ENCODE measurements at regions not wholly inside any gene's neighbourhood (a gene's known extent, or its start where the extent isn't known, plus 50 kb on each side); places are given as distances from the start of the nearest gene placed in this dataset.

DNA sequence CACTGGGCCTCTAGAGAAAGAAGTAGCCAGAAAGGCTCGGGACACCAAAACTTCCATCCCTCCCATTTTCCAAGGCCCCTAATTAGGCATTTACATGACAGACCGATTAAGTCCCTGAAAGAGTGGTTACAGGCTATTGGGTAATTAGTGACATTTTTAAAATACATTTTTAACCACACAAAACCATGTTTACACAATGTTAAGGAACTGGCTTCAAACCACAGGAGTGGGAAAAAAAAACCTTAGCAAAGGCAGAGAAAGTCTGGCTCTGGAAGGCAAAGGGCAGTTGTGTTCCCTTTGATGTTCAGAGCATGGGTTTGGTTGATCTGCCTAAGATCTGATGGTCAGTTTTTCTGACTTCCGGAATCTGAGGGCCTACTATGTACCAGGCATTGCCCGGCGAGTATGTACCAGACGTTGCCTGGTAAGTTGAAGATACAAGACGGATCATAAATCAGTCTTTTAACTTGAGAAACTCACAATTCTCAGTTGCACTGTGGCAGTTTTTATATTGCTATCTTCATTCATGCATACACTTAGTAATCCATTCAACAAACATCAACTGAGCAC is 576.5 kb downstream of the MED13L start:
- DNase-seq (ENCODE audit: low spot score) = no peak

DNA sequence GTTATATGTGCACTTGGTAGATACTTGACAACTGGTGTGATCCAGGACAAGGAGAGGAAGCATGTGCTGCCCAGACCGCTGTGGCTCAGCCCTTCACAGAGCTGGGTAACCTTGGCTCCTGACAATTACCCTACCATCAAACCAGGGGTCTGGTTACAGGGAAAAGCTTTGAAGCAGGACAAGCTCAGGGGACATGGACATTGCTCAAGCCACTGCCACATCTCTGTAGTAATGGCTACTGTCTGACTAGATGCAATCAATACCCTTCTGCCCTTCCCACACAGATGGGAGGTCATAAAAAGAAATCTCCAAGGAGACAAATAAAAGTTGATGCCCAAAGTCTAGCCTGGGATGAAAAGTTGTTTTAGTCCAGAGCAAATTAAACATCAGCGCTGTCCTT is 577.4 kb downstream of the MED13L start:
- DNase-seq (ENCODE audit: low spot score) = no peak

DNA sequence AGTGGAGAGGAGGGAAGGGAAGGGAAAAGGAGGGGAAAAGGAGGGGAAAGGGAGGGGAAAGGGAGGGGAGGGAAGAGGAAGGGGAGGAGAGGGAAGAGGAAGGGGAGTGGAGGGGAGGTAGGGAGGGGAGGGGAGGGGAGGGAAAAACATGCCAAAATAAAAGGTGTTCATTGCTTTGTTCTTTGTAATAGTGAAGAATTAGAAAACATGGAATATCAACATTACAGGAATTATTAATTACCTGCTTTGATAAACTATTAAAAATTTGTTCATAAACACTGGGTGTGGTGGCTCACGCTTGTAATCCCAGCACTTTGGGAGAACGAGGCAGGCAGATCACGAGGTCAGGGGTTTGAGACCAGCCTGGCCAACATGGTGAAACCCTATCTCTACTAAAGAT is 579.2 kb downstream of the MED13L start:
- DNase-seq (ENCODE audit: low spot score) = no peak

DNA sequence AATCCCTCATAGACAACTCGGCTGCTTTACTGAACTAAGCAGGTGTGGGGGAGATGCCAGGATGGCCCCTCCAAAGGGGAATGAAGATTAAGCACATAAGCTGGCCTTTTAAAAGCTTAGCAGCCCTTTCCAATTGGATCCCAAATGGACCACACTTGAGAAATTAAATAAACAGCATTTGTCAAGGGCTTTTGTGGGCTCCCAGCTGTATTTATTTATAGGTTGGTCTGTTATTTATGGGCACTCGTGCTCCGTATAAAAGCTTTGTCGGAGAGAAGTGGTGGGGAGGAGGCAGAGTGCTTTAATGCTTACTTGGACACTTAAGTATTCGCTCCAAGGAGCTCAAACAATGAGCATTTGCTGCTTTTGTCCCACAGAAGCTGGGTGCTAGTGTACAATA is 580.2 kb downstream of the MED13L start:
- no peak for DNase-seq (ENCODE audit: low spot score)

DNA sequence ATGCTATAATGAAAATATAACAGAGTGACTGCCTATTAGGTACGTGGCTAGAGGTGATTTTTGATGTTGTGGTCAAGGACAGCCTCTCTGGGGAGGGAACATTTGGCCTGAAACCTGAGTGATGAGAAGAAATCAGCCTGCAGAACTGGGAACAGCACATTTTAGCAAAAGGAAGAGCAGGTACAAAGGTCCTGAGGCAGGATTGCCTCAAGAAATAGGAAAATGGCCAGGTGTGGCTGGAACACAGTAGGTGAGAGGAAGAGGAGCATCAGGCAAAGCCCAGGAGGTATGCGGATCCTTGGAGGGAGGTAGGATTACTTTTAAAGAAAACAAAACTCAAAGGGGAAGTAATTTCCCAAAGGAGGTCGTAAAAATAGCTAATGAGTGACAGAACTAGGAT is 582.9 kb downstream of the MED13L start:
- DNase-seq (ENCODE audit: low spot score) = no peak

DNA sequence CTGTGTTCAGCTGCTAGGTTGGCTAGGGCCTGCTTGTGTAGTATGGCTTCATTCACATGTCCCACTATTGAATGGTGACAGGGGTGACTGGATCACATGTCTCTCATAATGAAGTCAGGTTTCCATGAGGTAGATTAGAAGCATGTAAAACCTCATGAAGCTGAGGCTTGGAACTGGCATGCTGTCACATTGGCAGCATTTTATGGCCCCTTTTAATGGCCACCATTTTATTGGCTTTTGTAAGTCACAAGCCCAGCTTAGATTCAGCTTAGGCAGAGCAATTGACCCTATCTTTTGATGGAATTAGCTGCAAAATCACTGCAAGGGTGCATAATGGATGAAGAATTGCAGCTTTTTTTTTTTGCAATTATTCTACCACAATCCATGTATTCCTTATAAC is 583.5 kb downstream of the MED13L start:
- no peak for DNase-seq (ENCODE audit: low spot score)

DNA sequence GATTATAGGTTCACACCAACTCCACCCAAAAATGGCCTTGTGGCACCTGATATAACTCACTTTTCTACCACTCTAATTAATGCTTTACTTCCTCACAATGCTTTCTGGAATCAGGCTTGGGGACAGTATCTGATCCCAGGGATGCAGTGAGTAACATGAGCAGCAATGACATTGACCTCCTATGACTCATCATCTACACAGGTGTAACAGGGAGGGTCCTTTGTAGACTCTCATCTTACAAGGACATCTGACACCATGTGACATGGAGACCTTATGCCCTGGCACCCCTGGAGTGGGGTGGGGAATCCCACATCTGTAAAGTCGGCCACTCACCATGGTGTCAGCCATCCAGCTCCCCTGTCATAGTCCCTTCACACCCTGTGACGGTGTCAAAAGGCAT is 586.4 kb downstream of the MED13L start:
- no peak for DNase-seq (ENCODE audit: low spot score)

DNA sequence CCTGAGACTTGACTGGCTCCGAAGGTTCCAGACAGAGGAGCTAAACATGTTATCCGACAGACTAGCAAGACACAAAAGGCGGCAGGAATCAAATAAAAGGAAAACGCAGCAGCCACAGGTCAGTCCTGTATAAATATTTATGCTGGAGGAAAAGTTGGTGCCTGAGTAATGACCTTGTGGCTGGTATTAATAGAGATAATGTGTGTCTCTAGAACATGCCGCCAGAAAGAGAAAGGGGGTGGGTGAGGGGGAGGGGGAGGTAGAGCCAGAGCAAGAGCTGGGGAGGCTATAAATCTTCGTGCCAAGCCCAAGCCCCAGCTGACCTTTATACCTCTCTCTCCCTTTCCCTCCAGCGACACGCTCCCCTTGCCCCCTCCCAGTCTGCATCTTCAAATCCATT is 590.4 kb downstream of the MED13L start:
- DNase-seq (ENCODE audit: low spot score) = no peak

DNA sequence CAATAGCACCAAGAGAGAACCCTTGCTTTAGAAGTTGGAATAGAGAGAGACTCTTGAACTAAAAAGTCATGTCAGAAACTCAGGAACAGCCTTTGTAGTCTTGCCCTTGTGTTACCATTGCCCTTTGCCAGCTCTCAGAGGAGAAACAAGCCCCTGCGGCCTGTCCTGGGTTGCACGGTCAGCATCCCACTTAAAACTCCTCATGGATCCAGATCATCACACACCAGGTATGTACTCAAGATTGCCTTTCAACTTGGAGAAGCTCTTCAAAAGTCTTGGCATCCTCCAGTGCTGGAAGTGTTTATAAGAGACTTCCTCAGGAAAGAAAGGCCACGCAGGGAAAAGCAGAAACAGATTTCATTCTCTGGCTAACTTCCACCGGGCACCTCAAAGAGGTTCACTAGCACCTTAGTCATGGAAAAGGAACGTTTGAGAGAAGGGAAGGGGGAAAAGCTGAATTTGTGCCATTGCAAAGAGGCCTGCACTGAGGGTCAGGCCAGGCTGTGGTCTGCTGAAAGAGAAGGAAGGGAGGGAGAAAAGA is 594.2 kb downstream of the MED13L start:
- DNase-seq (ENCODE audit: low spot score) = no peak

DNA sequence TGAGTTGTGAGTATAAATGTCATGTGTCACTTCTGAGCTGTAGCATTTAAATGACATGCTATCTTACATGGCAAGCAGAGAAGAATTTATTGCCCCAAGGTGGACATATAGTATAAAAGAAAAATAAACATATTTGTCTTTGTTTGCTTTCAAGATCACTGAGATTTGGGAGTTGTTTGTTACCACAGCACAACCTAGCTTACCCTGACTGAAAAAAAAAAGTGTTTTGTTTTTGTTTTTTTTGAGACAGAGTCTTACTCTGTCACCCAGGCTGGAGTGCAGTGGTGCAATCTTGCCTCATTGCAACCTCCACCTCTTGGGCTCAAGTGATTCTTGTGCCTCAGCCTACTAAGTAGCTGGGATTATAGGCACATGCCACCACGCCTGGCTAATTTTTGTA is 596.5 kb downstream of the MED13L start:
- DNase-seq (ENCODE audit: low spot score) = no peak

DNA sequence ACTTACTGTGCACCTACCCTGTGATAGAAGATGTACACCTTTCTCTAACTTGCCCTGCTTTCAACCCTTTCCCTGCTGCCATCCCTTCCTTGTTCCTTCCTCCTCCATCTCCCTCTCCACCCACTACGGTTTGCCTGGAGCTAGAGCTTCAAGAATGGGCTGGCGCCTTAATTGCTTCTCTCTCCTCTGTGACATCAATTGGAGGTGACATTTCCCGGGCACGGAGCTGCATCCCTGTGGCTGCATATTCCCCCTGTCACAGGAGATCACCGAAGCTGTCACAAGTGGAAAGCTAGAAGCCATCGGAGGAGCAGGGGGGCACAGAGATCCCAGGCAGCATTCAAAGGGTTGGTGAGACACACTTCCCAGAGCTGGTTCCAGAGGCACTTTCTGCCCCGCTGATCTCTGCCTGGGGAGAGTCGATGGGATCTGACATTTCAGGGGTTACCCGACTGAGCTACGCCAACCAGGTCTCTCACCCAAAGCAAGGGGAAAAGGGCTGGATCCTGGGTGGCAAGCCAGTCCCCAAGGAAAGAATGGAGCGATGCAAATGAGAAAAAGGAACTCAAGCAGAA is 604.9 kb downstream of the MED13L start:
- no peak for DNase-seq (ENCODE audit: low spot score)

DNA sequence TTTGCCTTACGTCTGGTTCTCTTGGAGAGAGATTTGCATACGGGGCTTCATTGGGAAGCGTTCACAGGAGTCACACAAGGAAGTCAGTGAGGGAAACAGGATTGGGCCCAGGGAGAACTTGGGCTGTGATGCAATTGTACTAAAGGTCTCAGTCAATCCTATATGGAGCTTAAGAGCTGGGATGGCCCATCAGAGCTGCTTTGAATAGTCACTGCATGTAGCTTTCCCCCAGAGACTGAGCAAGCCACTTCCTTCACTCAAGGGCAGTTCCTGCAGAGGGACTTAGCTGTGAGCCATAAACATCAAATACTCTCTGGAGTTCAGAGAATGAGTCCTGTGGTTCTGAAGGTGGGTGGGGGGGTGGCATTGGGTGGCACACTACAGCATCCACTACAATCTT is 605.4 kb downstream of the MED13L start:
- no peak for DNase-seq (ENCODE audit: low spot score)

DNA sequence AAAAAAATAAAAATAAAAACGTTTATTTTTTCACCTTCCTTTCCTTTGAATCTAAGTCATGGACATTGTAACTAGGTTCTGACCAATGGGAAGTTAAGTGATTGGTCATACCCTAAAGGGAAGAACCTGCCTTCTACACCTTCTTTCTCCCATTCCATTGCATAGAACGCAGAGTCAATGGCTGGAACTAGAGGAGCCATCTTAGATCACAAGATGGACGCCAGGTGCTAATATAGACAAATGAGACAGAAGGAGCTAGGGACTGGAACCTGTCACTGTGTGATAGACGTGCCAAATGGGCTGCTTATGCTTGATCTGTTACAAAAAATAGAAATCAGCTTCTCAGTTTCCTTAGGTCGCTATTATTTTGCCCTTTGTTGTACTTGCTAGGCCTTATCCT is 606.6 kb downstream of the MED13L start:
- DNase-seq (ENCODE audit: low spot score) = no peak

DNA sequence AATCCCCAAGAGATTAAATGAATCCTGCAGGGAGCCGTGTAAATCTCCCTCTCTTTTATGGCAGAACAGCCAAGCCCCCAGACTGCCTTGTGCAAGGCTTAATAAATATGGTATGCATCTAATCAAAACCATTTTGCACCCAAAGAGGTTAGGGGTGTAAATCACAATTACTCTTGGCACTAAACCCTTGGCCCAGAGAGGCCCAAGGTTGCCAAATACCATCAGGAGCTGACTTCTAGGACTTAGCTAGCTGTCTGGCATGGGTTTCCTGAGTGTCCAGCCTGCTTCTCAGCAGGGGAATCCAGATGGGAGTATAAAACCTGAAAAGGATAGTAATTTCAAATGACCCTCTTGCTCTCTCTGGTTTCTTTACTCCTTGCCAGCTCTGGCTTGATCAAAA is 610.4 kb downstream of the MED13L start:
- no peak for DNase-seq (ENCODE audit: low spot score)

DNA sequence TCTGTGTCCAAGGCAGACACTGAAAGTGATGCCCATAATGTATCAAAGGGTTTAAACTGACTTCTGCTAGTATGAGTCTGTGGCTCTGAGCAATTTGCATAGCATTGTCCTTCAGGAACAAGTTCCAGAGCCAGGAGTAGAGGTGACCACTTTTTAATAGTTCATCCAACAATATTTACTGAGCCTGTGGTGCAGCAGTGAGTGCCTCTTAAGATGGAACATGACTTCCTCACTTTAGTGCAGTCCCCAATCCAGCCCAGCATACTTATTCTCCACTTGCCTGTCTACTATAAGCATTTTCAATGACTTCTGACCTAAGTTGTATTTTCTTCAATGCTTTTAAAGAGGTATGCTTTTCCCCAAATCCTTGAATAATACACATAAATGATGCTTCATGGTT is 611.3 kb downstream of the MED13L start:
- no peak for DNase-seq (ENCODE audit: low spot score)

DNA sequence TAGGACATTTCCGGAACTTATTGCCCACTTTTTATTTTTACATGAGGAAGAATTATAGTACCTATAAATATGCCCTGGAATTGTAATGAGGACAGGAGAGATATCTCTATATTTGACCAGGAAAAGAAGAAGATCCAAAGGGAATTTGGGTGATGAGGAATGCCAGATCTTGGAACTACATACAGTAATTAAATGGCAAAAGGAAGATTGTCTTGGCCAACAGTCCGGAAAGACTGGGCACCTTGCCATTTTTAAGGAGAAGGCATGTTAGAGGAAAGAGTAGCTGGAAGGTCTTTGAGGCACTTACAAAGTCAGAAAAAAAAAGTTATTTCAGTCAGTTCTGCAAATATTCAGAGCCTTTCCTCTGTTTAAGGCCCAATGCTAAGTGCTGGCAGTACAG is 616.4 kb downstream of the MED13L start:
- no peak for DNase-seq (ENCODE audit: low spot score)

DNA sequence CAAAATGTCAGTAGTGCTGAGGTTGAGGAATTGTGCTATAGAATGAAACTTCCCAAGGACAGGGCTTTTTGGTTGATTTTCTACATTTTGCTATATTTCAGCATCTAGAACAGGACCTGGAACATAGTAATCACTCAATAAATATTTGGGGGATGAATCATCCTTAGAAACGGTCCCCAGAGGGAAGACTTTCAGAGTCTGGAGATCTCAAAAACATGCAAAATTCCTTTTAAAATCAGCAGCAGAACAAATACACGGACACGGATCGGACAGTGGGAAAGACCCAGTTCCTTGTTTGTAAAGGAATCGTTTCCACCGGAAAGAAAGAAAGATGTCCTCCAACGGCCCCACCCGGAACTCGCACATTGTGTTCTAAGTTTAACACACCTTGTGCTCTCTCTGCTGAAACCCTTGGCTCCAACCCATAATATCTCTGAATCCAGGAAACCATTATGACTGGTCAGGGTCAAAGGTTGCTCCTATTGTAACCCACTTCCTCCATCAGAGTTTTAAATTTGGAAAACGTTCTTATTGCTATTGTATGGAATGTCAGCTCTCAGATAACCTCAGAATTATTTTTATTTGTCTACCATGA is 617.2 kb downstream of the MED13L start:
- no peak for DNase-seq (ENCODE audit: low spot score)

DNA sequence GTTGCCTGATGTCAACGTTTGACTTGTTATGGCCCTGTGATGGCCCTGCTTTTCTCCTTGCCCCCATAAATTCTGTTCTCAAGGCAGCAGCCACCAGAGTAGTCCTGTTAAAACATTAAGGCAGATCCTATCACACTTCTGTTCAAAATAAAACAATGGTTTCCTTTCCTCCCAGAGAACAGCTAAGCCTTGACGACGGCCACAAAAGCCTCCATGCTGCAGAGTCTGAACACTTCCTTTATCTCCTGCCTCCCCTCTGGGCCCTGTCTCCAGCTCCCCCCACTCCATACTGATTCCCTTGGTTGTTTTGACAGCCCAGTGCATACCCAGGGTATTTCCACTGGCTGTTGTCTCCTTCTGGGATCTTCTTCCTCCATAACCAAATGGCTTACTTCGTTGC is 618.1 kb downstream of the MED13L start:
- no peak for DNase-seq (ENCODE audit: low spot score)

DNA sequence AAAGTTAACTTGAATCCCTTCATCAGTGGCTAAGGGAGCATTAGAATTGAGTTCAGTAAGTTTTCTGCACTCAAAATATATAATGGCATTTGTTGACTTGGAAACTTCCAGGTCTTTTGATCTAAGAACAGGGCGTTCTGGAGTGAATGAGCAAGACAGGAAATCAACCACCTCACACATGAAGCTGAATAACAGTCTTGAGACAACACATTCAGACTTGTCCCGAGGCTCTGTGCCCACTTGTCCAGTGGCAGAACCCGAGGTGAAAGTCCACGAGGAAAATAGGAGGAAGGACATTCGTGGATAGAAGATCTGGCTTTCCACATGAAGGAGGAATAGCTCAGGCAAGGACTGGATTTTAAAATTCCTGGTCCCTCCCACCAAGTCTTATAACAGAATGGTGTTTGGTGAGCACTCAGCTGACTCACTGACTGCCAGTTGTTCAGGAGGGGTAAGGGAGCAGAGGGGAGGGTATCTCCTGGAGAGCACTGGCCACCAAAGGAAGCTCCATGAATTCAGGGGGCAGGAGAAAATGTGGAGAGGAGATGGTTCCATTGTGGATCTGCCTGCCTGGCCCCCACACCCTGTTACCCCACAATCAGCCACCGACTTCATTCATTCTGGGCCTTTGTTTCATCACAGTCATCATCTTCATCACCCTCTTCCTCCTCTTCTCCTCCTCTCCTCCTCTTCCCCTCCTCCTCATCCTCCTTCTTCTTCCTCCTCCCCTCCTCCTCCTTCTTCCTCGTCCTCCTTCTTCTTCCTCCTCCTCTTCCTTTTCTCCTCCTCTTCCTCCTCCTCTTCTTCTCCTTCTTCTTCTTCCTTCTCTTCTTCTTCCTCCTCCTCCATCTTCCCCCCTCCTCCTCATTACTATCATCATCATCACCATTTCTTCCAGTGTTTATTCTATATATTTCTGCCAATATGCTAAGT is 620.1 kb downstream of the MED13L start:
- no peak for DNase-seq (ENCODE audit: low spot score)

DNA sequence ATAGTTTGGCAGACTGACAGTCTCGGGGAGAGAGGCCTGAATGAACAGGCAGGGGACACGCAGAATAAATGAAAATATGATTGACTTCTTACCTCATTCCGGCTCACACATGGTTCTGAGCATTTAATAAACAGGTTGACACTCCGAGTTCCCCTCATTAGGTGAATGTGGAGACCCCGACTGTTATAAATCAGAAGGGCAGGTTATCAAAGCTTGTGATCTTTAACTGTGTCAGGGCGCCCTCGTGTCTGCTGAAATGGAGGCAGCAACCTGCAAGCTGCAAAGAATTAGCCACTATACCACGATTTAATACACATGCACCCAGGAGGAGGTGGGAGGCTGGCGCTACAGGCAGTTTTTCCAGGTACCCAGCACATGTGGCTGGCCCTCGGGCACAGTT is 627.5 kb downstream of the MED13L start:
- DNase-seq (ENCODE audit: low spot score) = no peak

DNA sequence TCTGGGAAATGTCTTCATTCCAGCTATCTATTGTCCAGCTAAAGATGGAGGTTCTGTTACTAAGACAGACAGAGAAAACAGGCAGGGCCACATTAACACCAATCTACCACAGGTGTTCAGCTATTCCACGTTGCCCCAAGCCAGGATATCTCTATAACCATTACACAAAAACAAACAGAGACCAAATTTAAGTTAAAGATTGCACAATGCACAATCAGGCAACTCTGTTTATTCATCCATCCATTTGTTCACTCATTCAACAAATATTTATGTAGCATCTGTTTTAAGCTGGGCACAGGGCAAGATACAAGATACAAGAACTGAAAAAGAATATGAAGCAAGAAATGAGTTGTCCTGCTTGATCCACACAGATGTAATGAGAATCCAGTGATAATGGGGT is 629.0 kb downstream of the MED13L start:
- DNase-seq (ENCODE audit: low spot score) = no peak

DNA sequence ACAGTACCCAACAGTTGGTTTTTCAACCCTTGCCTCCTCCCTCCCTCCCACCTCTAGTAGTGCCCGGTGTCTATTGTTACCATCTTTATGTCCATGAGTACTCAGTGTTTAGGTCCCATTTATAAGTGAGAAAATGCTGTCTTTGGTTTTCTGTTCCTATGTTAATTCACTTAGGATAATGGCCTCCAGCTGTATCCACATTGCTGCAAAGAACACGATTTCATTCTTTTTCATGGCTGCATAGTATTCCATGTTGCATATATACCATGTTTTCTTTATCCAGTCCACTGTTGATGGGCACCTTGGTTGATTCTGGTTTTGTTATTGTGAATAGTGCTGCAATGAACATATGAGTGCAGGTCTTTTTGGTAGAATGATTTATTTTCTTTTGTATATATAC is 631.3 kb downstream of the MED13L start:
- no peak for DNase-seq (ENCODE audit: low spot score)

DNA sequence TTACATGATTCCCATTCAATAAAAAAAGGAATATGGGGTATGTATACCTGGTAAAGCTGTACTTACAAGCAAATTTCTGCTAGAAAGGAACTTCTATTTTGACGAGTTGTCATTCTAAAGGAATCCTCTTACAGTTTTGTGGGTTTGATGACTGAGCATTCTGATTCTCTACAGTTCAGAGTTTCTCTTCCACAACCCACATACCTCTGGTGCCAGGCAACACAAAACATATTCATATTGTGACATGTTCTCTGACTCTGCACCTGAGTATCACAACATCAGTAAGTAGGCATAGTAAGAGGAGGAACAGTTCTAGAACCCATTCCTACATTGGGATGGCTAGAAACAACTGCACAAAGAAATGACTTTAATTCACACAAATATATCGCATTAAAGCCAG is 636.6 kb downstream of the MED13L start:
- DNase-seq (ENCODE audit: low spot score) = no peak

All from iPS-NIHi11 (cell line).